ENCODE measurements at regions not wholly inside any gene's neighbourhood (a gene's known extent, or its start where the extent isn't known, plus 50 kb on each side); places are given as distances from the start of the nearest gene placed in this dataset.

- no peak overlapping the region for H3K27ac Mint-ChIP-seq
- H3K9me3 Mint-ChIP-seq = peaks cover 14% of the 10 kb centered on the region
- no peak overlapping the region for H3K4me3 Mint-ChIP-seq
- Histone ChIP-seq H3K4me1 (no peaks in the 10 kb centered on the region), H3K9ac (no peak overlapping the region), H3K4me2 (no peak overlapping the region), H2AFZ (replicated peaks) (no peak overlapping the region), H4K20me1 (ENCODE audit: low read depth) (no peaks in the 10 kb centered on the region), H3F3A (ENCODE audit: low read depth) (no peaks in the 10 kb centered on the region), H3K27ac (no peak overlapping the region), H3K9me3 (ENCODE audit: low read depth) (no peaks in the 10 kb centered on the region), H3K79me2 (ENCODE audit: low read depth) (no peaks in the 10 kb centered on the region), H3K4me3 (no peak overlapping the region), H3K27me3 (no peaks in the 10 kb centered on the region), H3K36me3 (no peaks in the 10 kb centered on the region)
- H3K36me3 Mint-ChIP-seq = no peaks in the 10 kb centered on the region
- H3K4me1 Mint-ChIP-seq = no peaks in the 10 kb centered on the region
- TF ChIP-seq EZH2phosphoT487 (IDR thresholded peaks at IDR 0.05) (no peak), EZH2 (IDR thresholded peaks at IDR 0.05) (no peak)
- TF ChIP-seq, protein P1, sequence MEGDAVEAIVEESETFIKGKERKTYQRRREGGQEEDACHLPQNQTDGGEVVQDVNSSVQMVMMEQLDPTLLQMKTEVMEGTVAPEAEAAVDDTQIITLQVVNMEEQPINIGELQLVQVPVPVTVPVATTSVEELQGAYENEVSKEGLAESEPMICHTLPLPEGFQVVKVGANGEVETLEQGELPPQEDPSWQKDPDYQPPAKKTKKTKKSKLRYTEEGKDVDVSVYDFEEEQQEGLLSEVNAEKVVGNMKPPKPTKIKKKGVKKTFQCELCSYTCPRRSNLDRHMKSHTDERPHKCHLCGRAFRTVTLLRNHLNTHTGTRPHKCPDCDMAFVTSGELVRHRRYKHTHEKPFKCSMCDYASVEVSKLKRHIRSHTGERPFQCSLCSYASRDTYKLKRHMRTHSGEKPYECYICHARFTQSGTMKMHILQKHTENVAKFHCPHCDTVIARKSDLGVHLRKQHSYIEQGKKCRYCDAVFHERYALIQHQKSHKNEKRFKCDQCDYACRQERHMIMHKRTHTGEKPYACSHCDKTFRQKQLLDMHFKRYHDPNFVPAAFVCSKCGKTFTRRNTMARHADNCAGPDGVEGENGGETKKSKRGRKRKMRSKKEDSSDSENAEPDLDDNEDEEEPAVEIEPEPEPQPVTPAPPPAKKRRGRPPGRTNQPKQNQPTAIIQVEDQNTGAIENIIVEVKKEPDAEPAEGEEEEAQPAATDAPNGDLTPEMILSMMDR (IDR thresholded peaks at IDR 0.05) = no peak
- no peak for DNase-seq (ENCODE audit: low spot score)
- no peaks in the 10 kb centered on the region for H3K27me3 Mint-ChIP-seq (ENCODE audit: insufficient read depth, low read depth)
Measured at GRCh38 chr2:41434991-41435390, 612.8 kb upstream of the PKDCC start.

- Mint-ChIP-seq H3K4me1 (no peaks in the 10 kb centered on the region), H3K36me3 (no peaks in the 10 kb centered on the region), H3K27me3 (ENCODE audit: insufficient read depth, low read depth) (no peaks in the 10 kb centered on the region), H3K27ac (no peak overlapping the region), H3K9me3 (peaks cover 12% of the 10 kb centered on the region), H3K4me3 (no peak overlapping the region)
- no peaks in the 10 kb centered on the region for H3K4me1 ChIP-seq
- no peaks in the 10 kb centered on the region for H3K36me3 ChIP-seq
- TF ChIP-seq, protein P1 (IDR thresholded peaks at IDR 0.05) = no peak
- TF ChIP-seq EZH2phosphoT487 (IDR thresholded peaks at IDR 0.05) (no peak), EZH2 (IDR thresholded peaks at IDR 0.05) (no peak)
- H3K27me3 ChIP-seq = no peaks in the 10 kb centered on the region
- no peak overlapping the region for H3K4me2 ChIP-seq
- no peaks in the 10 kb centered on the region for H3F3A ChIP-seq (ENCODE audit: low read depth)
- H3K27ac ChIP-seq = no peak overlapping the region
- no peak overlapping the region for H2AFZ ChIP-seq (replicated peaks)
- H3K9ac ChIP-seq = no peak overlapping the region
- H3K4me3 ChIP-seq = no peak overlapping the region
- H4K20me1 ChIP-seq (ENCODE audit: low read depth) = no peaks in the 10 kb centered on the region
- DNase-seq (ENCODE audit: low spot score) = no peak
- no peaks in the 10 kb centered on the region for H3K9me3 ChIP-seq (ENCODE audit: low read depth)
- no peaks in the 10 kb centered on the region for H3K79me2 ChIP-seq (ENCODE audit: low read depth)
Measured at GRCh38 chr2:41441958-41442357, 605.9 kb upstream of the PKDCC start.

- Histone ChIP-seq H3K4me3 (no peak overlapping the region), H3K27me3 (no peaks in the 10 kb centered on the region), H3K9me3 (ENCODE audit: low read depth) (no peaks in the 10 kb centered on the region), H3K79me2 (ENCODE audit: low read depth) (no peaks in the 10 kb centered on the region), H3K4me2 (no peak overlapping the region), H3K27ac (no peak overlapping the region), H3K4me1 (no peaks in the 10 kb centered on the region), H3K36me3 (no peaks in the 10 kb centered on the region), H2AFZ (replicated peaks) (no peak overlapping the region), H3F3A (ENCODE audit: low read depth) (no peaks in the 10 kb centered on the region), H3K9ac (no peak overlapping the region), H4K20me1 (ENCODE audit: low read depth) (no peaks in the 10 kb centered on the region)
- TF ChIP-seq EZH2 (IDR thresholded peaks at IDR 0.05) (no peak), EZH2phosphoT487 (IDR thresholded peaks at IDR 0.05) (no peak)
- TF ChIP-seq, protein P1 (IDR thresholded peaks at IDR 0.05) = no peak
- Mint-ChIP-seq H3K36me3 (no peaks in the 10 kb centered on the region), H3K27ac (no peak overlapping the region), H3K27me3 (ENCODE audit: insufficient read depth, low read depth) (peaks cover 2% of the 10 kb centered on the region), H3K9me3 (no peaks in the 10 kb centered on the region), H3K4me1 (no peaks in the 10 kb centered on the region), H3K4me3 (no peak overlapping the region)
- DNase-seq (ENCODE audit: low spot score) = no peak
Measured at GRCh38 chr2:41445865-41446264, 602.0 kb upstream of the PKDCC start.

Measured in neural progenitor cell (in vitro differentiated cells).